A673 (cell line): ENCODE measurements at regions not wholly inside any gene's neighbourhood (a gene's known extent, or its start where the extent isn't known, plus 50 kb on each side); places are given as distances from the start of the nearest gene placed in this dataset.

Experiments used
- BruUV-seq: library from RNA; stranded (reverse); fragments of 400-500 nt; replicated peaks from 2 replicates; lab custom pipeline; 2021; lab: Mats Ljungman, UMichigan
- CTCF ChIA-PET: fragments of 300-600 bp; sonication (Branson Sonifier 250); formaldehyde crosslinking; loops from one replicate; lab custom pipeline; 2022; ENCODE audit warnings: antibody characterized with exemption; lab: Charles Lee
- POLR2A ChIA-PET: fragments of 300-600 bp; sonication (Branson Sonifier 250); formaldehyde crosslinking; loops from one replicate; lab custom pipeline; 2022; ENCODE audit warnings: antibody characterized with exemption; ENCODE audit not compliant: low non-redundant PET; lab: Charles Lee
- DNase-seq: peaks from one replicate; pipeline ENCODE4 v3.0.0-alpha.2; 2015; ENCODE audit warnings: low spot score
- H3K27ac ChIP-seq: fragments of 200-600 bp; sonication (generic); 2 replicates; pipeline ENCODE4 v1.5.1; 2016; ENCODE audit warnings: mixed run types, low read depth, mild to moderate bottlenecking, mixed read lengths, antibody characterized with exemption, low read length; ENCODE audit not compliant: poor library complexity, severe bottlenecking
- H3K27me3 ChIP-seq: fragments of 200-600 bp; sonication (generic); replicated peaks from 2 replicates; pipeline ENCODE4 v1.6.1; 2017; ENCODE audit warnings: mixed run types, low read depth, mild to moderate bottlenecking, mixed read lengths, antibody characterized with exemption, low read length; ENCODE audit not compliant: insufficient read depth, poor library complexity
- H3K36me3 ChIP-seq: fragments of 200-600 bp; sonication (generic); 2 replicates; pipeline ENCODE4 v1.6.1; 2016; ENCODE audit warnings: mixed run types, mild to moderate bottlenecking, mixed read lengths, antibody characterized with exemption, low read length; ENCODE audit not compliant: insufficient read depth, poor library complexity, severe bottlenecking
- H3K4me1 ChIP-seq: fragments of 200-600 bp; sonication (generic); 2 replicates; pipeline ENCODE4 v1.6.1; 2017; ENCODE audit warnings: mixed run types, mild to moderate bottlenecking, mixed read lengths, antibody characterized with exemption, low read length; ENCODE audit not compliant: insufficient read depth, poor library complexity, severe bottlenecking
- H3K4me3 ChIP-seq: fragments of 200-600 bp; sonication (generic); 2 replicates; pipeline ENCODE4 v1.5.1; 2016; ENCODE audit warnings: low read depth, mixed run types, mild to moderate bottlenecking, mixed read lengths, low read length; ENCODE audit not compliant: poor library complexity, severe bottlenecking
- H3K9me3 ChIP-seq: fragments of 200-600 bp; sonication (generic); 2 replicates; pipeline ENCODE4 v1.6.1; 2016; ENCODE audit warnings: mixed run types, low read depth, mild to moderate bottlenecking, mixed read lengths, antibody characterized with exemption, low read length; ENCODE audit not compliant: poor library complexity, severe bottlenecking
- CTCF ChIP-seq: fragments of 300-800, 200-600 bp; sonication (generic); conservative IDR thresholded peaks from 2 replicates; pipeline ENCODE4 v1.5.1; 2017; ENCODE audit warnings: low read depth, mild to moderate bottlenecking, antibody characterized with exemption, low read length, moderate library complexity, mixed read lengths
- EZH2 ChIP-seq: fragments of 200-600 bp; sonication (generic); IDR thresholded peaks from 2 replicates; pipeline ENCODE4 v1.6.1; 2017; ENCODE audit warnings: borderline replicate concordance, low read depth, mild to moderate bottlenecking, mixed read lengths, antibody characterized with exemption, low read length; ENCODE audit not compliant: poor library complexity, severe bottlenecking
- intact Hi-C: fragments of 100-400 bp; cut with micrococcal nuclease; formaldehyde crosslinking; loops from one replicate; pipeline ENCODE4 v1.10.0; 2022; ENCODE audit not compliant: unreplicated experiment

- POLR2A ChIA-PET = no interaction called here
- TF ChIP-seq CTCF (no peak), EZH2 (no peak)
These were observed 130.6 kb downstream of the URB2 start for GRCh38 chr1:229756666-229757065.

GRCh38 chr1:229757226-229757625 is 131.2 kb downstream of the URB2 start:
- intact Hi-C loops = no loop called here
- CTCF ChIA-PET = no interaction called here

More at GRCh38 chr1:229756666-229757065, 130.6 kb downstream of the URB2 start:
- no peaks in the 10 kb centered on the region for H3K9me3 ChIP-seq
- peak; percentile 11 for DNase-seq
- no TSS peak for BruUV-seq
- H3K36me3 ChIP-seq = no peaks in the 10 kb centered on the region
- no peaks in the 10 kb centered on the region for H3K27me3 ChIP-seq
- CTCF ChIA-PET = no interaction called here
- no peaks in the 10 kb centered on the region for H3K4me1 ChIP-seq
- H3K4me3 ChIP-seq = no peak overlapping the region
- H3K27ac ChIP-seq = no peak overlapping the region
- intact Hi-C loops = no loop called here

GRCh38 chr1:229758101-229759036 is 132.3 kb downstream of the URB2 start:
- no peak overlapping the region for H3K27ac ChIP-seq
- no peaks in the 10 kb centered on the region for H3K4me1 ChIP-seq
- H3K4me3 ChIP-seq = no peak overlapping the region
- H3K36me3 ChIP-seq = no peaks in the 10 kb centered on the region
- no TSS peak for BruUV-seq
- TF ChIP-seq CTCF (no peak), EZH2 (no peak)
- intact Hi-C loops = no loop called here
- no peak for DNase-seq
- POLR2A ChIA-PET = interaction anchor here (0.9 kb wide), 1 partner anchor 95 kb away, joined by 3 read pairs; no protein-coding TSS in a partner anchor
- H3K27me3 ChIP-seq = no peaks in the 10 kb centered on the region
- H3K9me3 ChIP-seq = no peaks in the 10 kb centered on the region
- CTCF ChIA-PET = interaction anchor here (0.5 kb wide), 1 partner anchor 96 kb away, joined by 3 read pairs; no protein-coding TSS in a partner anchor

More at GRCh38 chr1:229757226-229757625, 131.2 kb downstream of the URB2 start:
- no peaks in the 10 kb centered on the region for H3K27me3 ChIP-seq
- POLR2A ChIA-PET = no interaction called here
- H3K4me1 ChIP-seq = no peaks in the 10 kb centered on the region
- no peak for TF ChIP-seq EZH2
- DNase-seq = no peak
- H3K36me3 ChIP-seq = no peaks in the 10 kb centered on the region
- no peaks in the 10 kb centered on the region for H3K9me3 ChIP-seq
- no peak overlapping the region for H3K27ac ChIP-seq
- no peak overlapping the region for H3K4me3 ChIP-seq
- BruUV-seq = no TSS peak
